A673 (cell line): ENCODE measurements at regions not wholly inside any gene's neighbourhood (a gene's known extent, or its start where the extent isn't known, plus 50 kb on each side); places are given as distances from the start of the nearest gene placed in this dataset.

ENCODE experiments used
- BruUV-seq: library from RNA; stranded (reverse); fragments of 400-500 nt; replicated peaks from 2 replicates; lab custom pipeline; 2021; lab: Mats Ljungman, UMichigan
- CTCF ChIA-PET: fragments of 300-600 bp; sonication (Branson Sonifier 250); formaldehyde crosslinking; loops from one replicate; lab custom pipeline; 2022; ENCODE audit warnings: antibody characterized with exemption; lab: Charles Lee
- POLR2A ChIA-PET: fragments of 300-600 bp; sonication (Branson Sonifier 250); formaldehyde crosslinking; loops from one replicate; lab custom pipeline; 2022; ENCODE audit warnings: antibody characterized with exemption; ENCODE audit not compliant: low non-redundant PET; lab: Charles Lee
- DNase-seq: peaks from one replicate; pipeline ENCODE4 v3.0.0-alpha.2; 2015; ENCODE audit warnings: low spot score
- H3K27ac ChIP-seq: fragments of 200-600 bp; sonication (generic); 2 replicates; pipeline ENCODE4 v1.5.1; 2016; ENCODE audit warnings: mixed run types, low read depth, mild to moderate bottlenecking, mixed read lengths, antibody characterized with exemption, low read length; ENCODE audit not compliant: poor library complexity, severe bottlenecking
- H3K27me3 ChIP-seq: fragments of 200-600 bp; sonication (generic); replicated peaks from 2 replicates; pipeline ENCODE4 v1.6.1; 2017; ENCODE audit warnings: mixed run types, low read depth, mild to moderate bottlenecking, mixed read lengths, antibody characterized with exemption, low read length; ENCODE audit not compliant: insufficient read depth, poor library complexity
- H3K36me3 ChIP-seq: fragments of 200-600 bp; sonication (generic); 2 replicates; pipeline ENCODE4 v1.6.1; 2016; ENCODE audit warnings: mixed run types, mild to moderate bottlenecking, mixed read lengths, antibody characterized with exemption, low read length; ENCODE audit not compliant: insufficient read depth, poor library complexity, severe bottlenecking
- H3K4me1 ChIP-seq: fragments of 200-600 bp; sonication (generic); 2 replicates; pipeline ENCODE4 v1.6.1; 2017; ENCODE audit warnings: mixed run types, mild to moderate bottlenecking, mixed read lengths, antibody characterized with exemption, low read length; ENCODE audit not compliant: insufficient read depth, poor library complexity, severe bottlenecking
- H3K4me3 ChIP-seq: fragments of 200-600 bp; sonication (generic); 2 replicates; pipeline ENCODE4 v1.5.1; 2016; ENCODE audit warnings: low read depth, mixed run types, mild to moderate bottlenecking, mixed read lengths, low read length; ENCODE audit not compliant: poor library complexity, severe bottlenecking
- H3K9me3 ChIP-seq: fragments of 200-600 bp; sonication (generic); 2 replicates; pipeline ENCODE4 v1.6.1; 2016; ENCODE audit warnings: mixed run types, low read depth, mild to moderate bottlenecking, mixed read lengths, antibody characterized with exemption, low read length; ENCODE audit not compliant: poor library complexity, severe bottlenecking
- EZH2 ChIP-seq: fragments of 200-600 bp; sonication (generic); IDR thresholded peaks from 2 replicates; pipeline ENCODE4 v1.6.1; 2017; ENCODE audit warnings: borderline replicate concordance, low read depth, mild to moderate bottlenecking, mixed read lengths, antibody characterized with exemption, low read length; ENCODE audit not compliant: poor library complexity, severe bottlenecking
- intact Hi-C: fragments of 100-400 bp; cut with micrococcal nuclease; formaldehyde crosslinking; loops from one replicate; pipeline ENCODE4 v1.10.0; 2022; ENCODE audit not compliant: unreplicated experiment
- TF ChIP-seq, protein P1 (sequence below): fragments of 300-800, 200-600 bp; sonication (generic); conservative IDR thresholded peaks from 2 replicates; pipeline ENCODE4 v1.5.1; 2017; ENCODE audit warnings: low read depth, mild to moderate bottlenecking, antibody characterized with exemption, low read length, moderate library complexity, mixed read lengths

GRCh38 chr12:88723219-88723618 lies 142.9 kb upstream of the KITLG start:
- no peak overlapping the region for H3K27ac ChIP-seq
- no peaks in the 10 kb centered on the region for H3K27me3 ChIP-seq
- intact Hi-C loops = no loop called here
- ChIA-PET POLR2A (no interaction called here), CTCF (no interaction called here)
- no peaks in the 10 kb centered on the region for H3K4me1 ChIP-seq
- H3K4me3 ChIP-seq = no peak overlapping the region
- no peak for TF ChIP-seq EZH2
- TF ChIP-seq, protein P1, sequence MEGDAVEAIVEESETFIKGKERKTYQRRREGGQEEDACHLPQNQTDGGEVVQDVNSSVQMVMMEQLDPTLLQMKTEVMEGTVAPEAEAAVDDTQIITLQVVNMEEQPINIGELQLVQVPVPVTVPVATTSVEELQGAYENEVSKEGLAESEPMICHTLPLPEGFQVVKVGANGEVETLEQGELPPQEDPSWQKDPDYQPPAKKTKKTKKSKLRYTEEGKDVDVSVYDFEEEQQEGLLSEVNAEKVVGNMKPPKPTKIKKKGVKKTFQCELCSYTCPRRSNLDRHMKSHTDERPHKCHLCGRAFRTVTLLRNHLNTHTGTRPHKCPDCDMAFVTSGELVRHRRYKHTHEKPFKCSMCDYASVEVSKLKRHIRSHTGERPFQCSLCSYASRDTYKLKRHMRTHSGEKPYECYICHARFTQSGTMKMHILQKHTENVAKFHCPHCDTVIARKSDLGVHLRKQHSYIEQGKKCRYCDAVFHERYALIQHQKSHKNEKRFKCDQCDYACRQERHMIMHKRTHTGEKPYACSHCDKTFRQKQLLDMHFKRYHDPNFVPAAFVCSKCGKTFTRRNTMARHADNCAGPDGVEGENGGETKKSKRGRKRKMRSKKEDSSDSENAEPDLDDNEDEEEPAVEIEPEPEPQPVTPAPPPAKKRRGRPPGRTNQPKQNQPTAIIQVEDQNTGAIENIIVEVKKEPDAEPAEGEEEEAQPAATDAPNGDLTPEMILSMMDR = no peak
- no peak for DNase-seq
- no peaks in the 10 kb centered on the region for H3K9me3 ChIP-seq
- no TSS peak for BruUV-seq
- H3K36me3 ChIP-seq = no peaks in the 10 kb centered on the region

DNA sequence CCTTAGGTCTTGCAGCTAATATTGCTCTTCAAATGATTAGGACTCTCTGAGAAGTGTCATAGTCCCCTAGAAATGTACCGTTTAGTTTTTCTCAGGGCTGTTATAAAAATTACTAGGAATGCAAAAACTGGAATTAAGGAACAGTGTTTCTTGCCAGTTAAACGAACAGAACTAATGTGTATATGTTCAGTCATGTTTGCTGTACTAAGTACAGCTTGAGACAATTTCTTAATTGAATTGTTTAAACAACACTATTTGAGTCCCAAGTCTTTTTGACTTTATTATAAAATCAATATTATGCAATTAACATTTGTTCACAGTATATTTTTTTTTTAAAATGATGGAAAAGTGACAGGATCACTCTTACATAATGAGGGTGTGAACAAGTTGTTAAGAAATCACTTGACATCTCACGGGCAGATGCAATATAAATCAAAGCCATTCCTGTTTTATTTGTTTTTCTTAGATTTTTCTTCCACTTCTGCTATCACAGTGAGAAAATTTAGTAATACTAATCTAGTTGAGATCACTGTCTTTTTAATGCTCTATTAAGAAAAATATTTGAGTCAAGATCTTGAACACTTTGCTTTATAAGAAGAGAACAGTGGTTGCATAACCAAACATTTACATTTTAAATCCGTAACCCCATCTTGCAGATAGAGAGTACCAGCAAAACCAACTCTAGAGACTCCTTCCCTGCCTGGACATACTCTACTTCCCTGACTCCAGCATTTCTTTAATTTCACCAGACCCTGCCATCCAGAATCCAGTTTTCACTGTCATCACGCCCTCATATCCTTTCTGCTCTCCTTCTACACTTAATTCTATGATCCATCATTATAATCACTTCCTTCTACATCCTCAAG lies 140.7 kb upstream of the KITLG start:
- no peaks in the 10 kb centered on the region for H3K27me3 ChIP-seq
- intact Hi-C loops = no loop called here
- H3K36me3 ChIP-seq = no peaks in the 10 kb centered on the region
- no peak for DNase-seq
- TF ChIP-seq, protein P1 = no peak
- ChIA-PET POLR2A (no interaction called here), CTCF (no interaction called here)
- H3K27ac ChIP-seq = no peak overlapping the region
- H3K4me1 ChIP-seq = no peaks in the 10 kb centered on the region
- no peak overlapping the region for H3K4me3 ChIP-seq
- H3K9me3 ChIP-seq = no peaks in the 10 kb centered on the region
- no TSS peak for BruUV-seq

GRCh38 chr12:88720231-88720630 lies 140.0 kb upstream of the KITLG start:
- Histone ChIP-seq H3K4me3 (no peak overlapping the region), H3K9me3 (no peaks in the 10 kb centered on the region), H3K4me1 (no peaks in the 10 kb centered on the region), H3K27me3 (no peaks in the 10 kb centered on the region), H3K36me3 (no peaks in the 10 kb centered on the region), H3K27ac (no peak overlapping the region)
- intact Hi-C loops = no loop called here
- TF ChIP-seq EZH2 = no peak
- TF ChIP-seq, protein P1 = no peak
- ChIA-PET CTCF (no interaction called here), POLR2A (no interaction called here)
- BruUV-seq = no TSS peak
- DNase-seq = no peak
